ENCODE measurements at regions not wholly inside any gene's neighbourhood (a gene's known extent, or its start where the extent isn't known, plus 50 kb on each side); places are given as distances from the start of the nearest gene placed in this dataset.

- no peak for TF ChIP-seq CTCF (conservative IDR thresholded peaks at IDR 0.05; ENCODE audit: low read depth, low read length)
- no peak overlapping the region for H3K4me3 ChIP-seq (ENCODE audit: low read length)
- DNase-seq (ENCODE audit: low read depth): peak; percentile 76
Observed at GRCh38 chr3:139780593-139780992, 102.8 kb upstream of the NMNAT3 start.

DNA sequence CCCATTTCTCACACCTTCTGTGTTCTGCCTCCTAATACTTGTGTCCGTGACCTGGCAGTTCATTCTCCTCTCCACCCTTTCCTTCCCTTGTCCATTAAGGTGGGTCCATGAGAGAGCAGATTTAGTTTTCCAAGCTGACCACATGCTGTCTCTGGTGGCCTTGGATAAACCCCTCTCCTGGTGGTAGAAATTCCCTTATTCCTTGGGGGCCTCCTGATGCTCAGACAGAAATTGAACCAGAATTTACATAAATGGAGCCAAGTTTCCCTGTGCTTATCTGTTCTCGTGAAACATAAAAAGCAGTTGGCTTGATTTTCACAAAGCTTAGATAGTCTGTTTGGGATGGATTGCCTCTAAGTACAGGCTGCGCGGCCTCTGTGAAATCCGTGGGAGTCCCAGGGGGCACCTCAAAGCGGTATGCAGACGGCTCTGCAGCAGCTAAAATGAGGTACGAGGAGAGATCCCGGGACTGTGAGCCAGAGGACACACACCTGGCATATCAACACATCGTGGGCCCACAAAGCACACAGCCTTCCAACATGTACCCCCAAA lies 101.0 kb upstream of the NMNAT3 start:
- no peak overlapping the region for H3K4me3 ChIP-seq (ENCODE audit: low read length)
- no peak for DNase-seq (ENCODE audit: low read depth)
- TF ChIP-seq CTCF (conservative IDR thresholded peaks at IDR 0.05; ENCODE audit: low read depth, low read length): no peak

- peak; percentile 93 for DNase-seq (ENCODE audit: low read depth)
Observed at GRCh38 chr3:139774560-139775302, 97.0 kb upstream of the NMNAT3 start.

DNA sequence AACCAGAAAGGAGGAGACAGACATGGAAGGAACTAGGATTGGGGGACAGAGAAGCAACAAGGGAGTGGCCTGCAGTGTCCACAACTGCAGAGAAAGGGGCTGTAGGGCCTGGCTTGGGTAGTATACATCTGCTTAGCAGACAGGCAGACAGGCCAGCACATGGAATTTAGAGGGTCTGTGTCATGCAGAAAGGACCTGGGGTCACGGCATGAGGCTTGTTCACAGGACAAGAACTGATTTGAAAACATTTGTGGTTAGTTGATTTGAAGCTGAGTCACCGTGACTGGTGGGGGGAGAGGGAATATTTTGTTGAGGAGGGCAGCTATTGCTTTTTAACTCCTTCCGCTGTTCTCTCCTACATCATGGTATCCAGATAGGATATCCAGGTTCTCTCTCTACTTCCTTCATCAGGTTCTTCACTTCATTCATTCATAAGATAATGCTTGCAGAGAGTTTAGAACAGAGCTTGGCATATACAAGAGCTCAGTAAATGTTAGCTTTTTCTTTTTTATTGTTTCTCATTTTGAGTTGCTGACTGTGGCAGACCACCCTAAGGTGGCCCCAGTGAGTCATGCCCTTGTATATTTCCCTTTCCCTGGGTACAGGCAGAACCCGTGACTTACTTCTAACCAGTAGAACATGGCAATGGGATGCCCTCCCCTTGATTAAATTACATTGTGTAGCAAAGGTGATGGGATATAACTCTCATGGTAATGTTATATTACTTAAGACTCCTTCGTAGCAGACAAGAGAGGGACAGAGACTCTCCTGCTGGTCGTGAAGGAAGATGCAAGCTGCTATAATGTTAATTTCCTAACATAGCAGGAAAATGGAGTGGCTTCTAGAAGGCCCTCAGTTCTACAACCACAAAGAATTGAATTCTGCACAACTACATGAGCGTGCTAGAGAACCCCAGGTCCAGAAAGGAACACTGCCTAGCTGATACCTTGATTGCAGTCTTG lies 95.0 kb upstream of the NMNAT3 start:
- DNase-seq (ENCODE audit: low read depth): peak; percentile 89
- no peak overlapping the region for H3K4me3 ChIP-seq (ENCODE audit: low read length)
- TF ChIP-seq CTCF (conservative IDR thresholded peaks at IDR 0.05; ENCODE audit: low read depth, low read length): peak; percentile 7

More at GRCh38 chr3:139774560-139775302, 97.0 kb upstream of the NMNAT3 start:
- TF ChIP-seq CTCF (conservative IDR thresholded peaks at IDR 0.05; ENCODE audit: low read depth, low read length): no peak
- H3K4me3 ChIP-seq (ENCODE audit: low read length): no peak overlapping the region

DNA sequence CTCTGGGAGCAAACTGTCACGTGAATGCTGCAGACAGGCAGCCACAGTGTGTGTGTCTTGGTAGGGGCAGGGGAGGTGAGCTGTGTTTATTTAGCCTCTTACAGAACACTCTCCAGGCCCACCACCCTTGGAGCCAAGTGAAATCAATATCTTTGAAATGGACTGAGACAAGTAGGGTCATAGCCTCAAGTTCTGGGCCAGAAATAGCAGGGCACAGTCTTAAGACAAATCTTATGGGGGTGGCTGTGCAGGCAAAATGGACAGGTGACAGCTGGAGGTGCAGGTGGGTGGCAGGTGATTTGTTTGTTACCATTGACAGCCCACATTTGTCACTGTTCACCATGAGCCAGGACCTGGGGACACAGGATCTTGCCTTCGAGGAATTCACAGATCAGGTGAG lies 93.6 kb upstream of the NMNAT3 start:
- DNase-seq (ENCODE audit: low read depth): no peak
- H3K4me3 ChIP-seq (ENCODE audit: low read length): no peak overlapping the region
- TF ChIP-seq CTCF (conservative IDR thresholded peaks at IDR 0.05; ENCODE audit: low read depth, low read length): no peak

DNA sequence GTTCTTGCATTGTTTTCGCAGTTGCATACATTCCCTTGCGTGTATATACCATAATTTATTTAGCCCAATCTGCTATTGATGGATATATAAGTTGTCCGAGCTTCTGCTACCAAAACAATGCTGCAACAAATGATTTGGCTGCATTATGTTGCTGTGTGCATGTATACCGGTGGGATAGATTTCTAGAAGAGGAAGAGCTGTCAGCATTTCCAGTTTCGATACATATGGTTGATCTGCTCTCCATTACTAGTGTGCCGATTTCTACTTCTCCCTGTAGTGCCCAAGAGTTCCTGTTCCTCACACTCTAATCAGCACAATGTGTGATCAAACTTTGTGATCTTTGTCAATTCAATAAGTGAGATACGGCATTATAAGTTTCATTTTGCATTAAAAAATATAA lies 92.8 kb upstream of the NMNAT3 start:
- no peak for DNase-seq (ENCODE audit: low read depth)
- TF ChIP-seq CTCF (conservative IDR thresholded peaks at IDR 0.05; ENCODE audit: low read depth, low read length): no peak
- no peak overlapping the region for H3K4me3 ChIP-seq (ENCODE audit: low read length)

All from retinal pigment epithelial cell (primary cell).